ENCODE measurements at regions not wholly inside any gene's neighbourhood (a gene's known extent, or its start where the extent isn't known, plus 50 kb on each side); places are given as distances from the start of the nearest gene placed in this dataset.

DNA sequence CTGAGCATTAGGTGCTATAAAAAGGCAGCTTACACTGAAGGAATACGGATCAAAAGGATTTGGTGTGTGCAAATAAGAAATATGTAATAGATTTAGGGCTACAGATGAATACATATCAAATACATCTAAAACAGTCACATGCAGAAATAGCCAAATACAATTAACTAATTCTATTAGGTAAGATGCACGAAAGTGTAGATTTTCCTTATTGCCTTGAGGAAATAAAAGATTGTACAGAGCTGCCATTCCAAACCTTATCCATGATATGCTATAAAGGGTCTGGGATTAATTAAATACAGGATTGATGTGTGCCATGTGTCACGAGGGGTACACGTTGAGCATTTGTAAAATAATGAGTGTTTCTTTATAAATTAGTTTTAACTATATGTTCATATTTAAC lies 107.0 kb upstream of the ELOVL6 start:
- Histone ChIP-seq H3K4me2 (ENCODE audit: low read length) (no peak overlapping the region), H3K4me3 (ENCODE audit: low read length) (no peak overlapping the region), H3K27me3 (ENCODE audit: insufficient read depth, low read depth, low read length) (no peaks in the 10 kb centered on the region), H3K9me3 (ENCODE audit: low read length) (no peaks in the 10 kb centered on the region), H2AFZ (ENCODE audit: low read depth, low read length) (no peak overlapping the region), H4K20me1 (ENCODE audit: insufficient read depth) (no peaks in the 10 kb centered on the region), H3K9me2 (ENCODE audit: insufficient read depth, low read length) (no peaks in the 10 kb centered on the region), H3K27ac (ENCODE audit: low read length) (no peak overlapping the region), H3K9ac (ENCODE audit: low read length) (no peak overlapping the region), H3K36me3 (ENCODE audit: insufficient read depth, low read length) (no peaks in the 10 kb centered on the region), H3K79me2 (replicated peaks; ENCODE audit: insufficient read depth, low read length) (no peaks in the 10 kb centered on the region), H3F3A (ENCODE audit: insufficient read depth, low read length, poor library complexity, severe bottlenecking) (no peaks in the 10 kb centered on the region)
- no peak for TF ChIP-seq SMC3 (conservative IDR thresholded peaks at IDR 0.05; ENCODE audit: poor library complexity)
- no peak for TF ChIP-seq POLR2AphosphoS5 (IDR thresholded peaks at IDR 0.05)
- TF ChIP-seq, protein P1, sequence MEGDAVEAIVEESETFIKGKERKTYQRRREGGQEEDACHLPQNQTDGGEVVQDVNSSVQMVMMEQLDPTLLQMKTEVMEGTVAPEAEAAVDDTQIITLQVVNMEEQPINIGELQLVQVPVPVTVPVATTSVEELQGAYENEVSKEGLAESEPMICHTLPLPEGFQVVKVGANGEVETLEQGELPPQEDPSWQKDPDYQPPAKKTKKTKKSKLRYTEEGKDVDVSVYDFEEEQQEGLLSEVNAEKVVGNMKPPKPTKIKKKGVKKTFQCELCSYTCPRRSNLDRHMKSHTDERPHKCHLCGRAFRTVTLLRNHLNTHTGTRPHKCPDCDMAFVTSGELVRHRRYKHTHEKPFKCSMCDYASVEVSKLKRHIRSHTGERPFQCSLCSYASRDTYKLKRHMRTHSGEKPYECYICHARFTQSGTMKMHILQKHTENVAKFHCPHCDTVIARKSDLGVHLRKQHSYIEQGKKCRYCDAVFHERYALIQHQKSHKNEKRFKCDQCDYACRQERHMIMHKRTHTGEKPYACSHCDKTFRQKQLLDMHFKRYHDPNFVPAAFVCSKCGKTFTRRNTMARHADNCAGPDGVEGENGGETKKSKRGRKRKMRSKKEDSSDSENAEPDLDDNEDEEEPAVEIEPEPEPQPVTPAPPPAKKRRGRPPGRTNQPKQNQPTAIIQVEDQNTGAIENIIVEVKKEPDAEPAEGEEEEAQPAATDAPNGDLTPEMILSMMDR (IDR thresholded peaks at IDR 0.05; ENCODE audit: poor library complexity, severe bottlenecking): no peak
- no peak for TF ChIP-seq MXI1 (conservative IDR thresholded peaks at IDR 0.05; ENCODE audit: poor library complexity, severe bottlenecking)
- TF ChIP-seq EP300 (conservative IDR thresholded peaks at IDR 0.05; ENCODE audit: poor library complexity, severe bottlenecking): no peak
- TF ChIP-seq TAF1 (IDR thresholded peaks at IDR 0.05; ENCODE audit: low read depth): no peak

DNA sequence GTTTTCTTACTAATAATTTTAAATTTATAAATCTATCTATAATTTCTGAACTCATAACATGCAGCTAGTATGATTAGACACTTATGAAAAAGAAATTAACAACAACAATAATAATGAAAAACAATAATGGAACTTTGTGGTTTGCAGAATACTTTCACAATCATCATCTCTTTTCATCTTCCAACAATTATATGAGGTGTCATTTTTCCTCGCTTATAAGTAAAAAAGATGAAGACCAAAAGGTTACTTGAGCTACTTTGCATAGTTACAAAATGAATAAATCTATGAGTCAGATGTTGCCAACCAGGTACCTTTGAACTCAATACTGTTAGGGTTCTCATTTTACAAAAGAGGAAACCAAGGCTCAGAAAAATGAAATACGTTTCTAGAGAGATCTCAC lies 98.5 kb upstream of the ELOVL6 start:
- Histone ChIP-seq H3F3A (ENCODE audit: insufficient read depth, low read length, poor library complexity, severe bottlenecking) (no peaks in the 10 kb centered on the region), H3K79me2 (replicated peaks; ENCODE audit: insufficient read depth, low read length) (no peaks in the 10 kb centered on the region), H3K4me2 (ENCODE audit: low read length) (no peak overlapping the region), H3K9me3 (ENCODE audit: low read length) (no peaks in the 10 kb centered on the region), H3K9me2 (ENCODE audit: insufficient read depth, low read length) (no peaks in the 10 kb centered on the region), H3K27me3 (ENCODE audit: insufficient read depth, low read depth, low read length) (no peaks in the 10 kb centered on the region), H3K9ac (ENCODE audit: low read length) (no peak overlapping the region), H2AFZ (ENCODE audit: low read depth, low read length) (no peak overlapping the region), H3K4me3 (ENCODE audit: low read length) (no peak overlapping the region), H4K20me1 (ENCODE audit: insufficient read depth) (no peaks in the 10 kb centered on the region), H3K36me3 (ENCODE audit: insufficient read depth, low read length) (no peaks in the 10 kb centered on the region), H3K27ac (ENCODE audit: low read length) (no peak overlapping the region)
- TF ChIP-seq POLR2AphosphoS5 (IDR thresholded peaks at IDR 0.05): no peak
- TF ChIP-seq, protein P2, sequence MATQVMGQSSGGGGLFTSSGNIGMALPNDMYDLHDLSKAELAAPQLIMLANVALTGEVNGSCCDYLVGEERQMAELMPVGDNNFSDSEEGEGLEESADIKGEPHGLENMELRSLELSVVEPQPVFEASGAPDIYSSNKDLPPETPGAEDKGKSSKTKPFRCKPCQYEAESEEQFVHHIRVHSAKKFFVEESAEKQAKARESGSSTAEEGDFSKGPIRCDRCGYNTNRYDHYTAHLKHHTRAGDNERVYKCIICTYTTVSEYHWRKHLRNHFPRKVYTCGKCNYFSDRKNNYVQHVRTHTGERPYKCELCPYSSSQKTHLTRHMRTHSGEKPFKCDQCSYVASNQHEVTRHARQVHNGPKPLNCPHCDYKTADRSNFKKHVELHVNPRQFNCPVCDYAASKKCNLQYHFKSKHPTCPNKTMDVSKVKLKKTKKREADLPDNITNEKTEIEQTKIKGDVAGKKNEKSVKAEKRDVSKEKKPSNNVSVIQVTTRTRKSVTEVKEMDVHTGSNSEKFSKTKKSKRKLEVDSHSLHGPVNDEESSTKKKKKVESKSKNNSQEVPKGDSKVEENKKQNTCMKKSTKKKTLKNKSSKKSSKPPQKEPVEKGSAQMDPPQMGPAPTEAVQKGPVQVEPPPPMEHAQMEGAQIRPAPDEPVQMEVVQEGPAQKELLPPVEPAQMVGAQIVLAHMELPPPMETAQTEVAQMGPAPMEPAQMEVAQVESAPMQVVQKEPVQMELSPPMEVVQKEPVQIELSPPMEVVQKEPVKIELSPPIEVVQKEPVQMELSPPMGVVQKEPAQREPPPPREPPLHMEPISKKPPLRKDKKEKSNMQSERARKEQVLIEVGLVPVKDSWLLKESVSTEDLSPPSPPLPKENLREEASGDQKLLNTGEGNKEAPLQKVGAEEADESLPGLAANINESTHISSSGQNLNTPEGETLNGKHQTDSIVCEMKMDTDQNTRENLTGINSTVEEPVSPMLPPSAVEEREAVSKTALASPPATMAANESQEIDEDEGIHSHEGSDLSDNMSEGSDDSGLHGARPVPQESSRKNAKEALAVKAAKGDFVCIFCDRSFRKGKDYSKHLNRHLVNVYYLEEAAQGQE (IDR thresholded peaks at IDR 0.05; ENCODE audit: borderline replicate concordance): no peak
- no peak for TF ChIP-seq MXI1 (conservative IDR thresholded peaks at IDR 0.05; ENCODE audit: poor library complexity, severe bottlenecking)
- TF ChIP-seq TAF1 (IDR thresholded peaks at IDR 0.05; ENCODE audit: low read depth): no peak
- TF ChIP-seq EZH2 (IDR thresholded peaks at IDR 0.05; ENCODE audit: borderline replicate concordance, insufficient read depth, low read length, poor library complexity, severe bottlenecking): no peak
- TF ChIP-seq, protein P1 (IDR thresholded peaks at IDR 0.05; ENCODE audit: poor library complexity, severe bottlenecking): no peak
- no peak for TF ChIP-seq RAD21 (conservative IDR thresholded peaks at IDR 0.05)
- TF ChIP-seq EP300 (conservative IDR thresholded peaks at IDR 0.05; ENCODE audit: poor library complexity, severe bottlenecking): no peak
- no peak for TF ChIP-seq SMC3 (conservative IDR thresholded peaks at IDR 0.05; ENCODE audit: poor library complexity)

Measured in neural cell (in vitro differentiated cells).